ENCODE measurements at regions not wholly inside any gene's neighbourhood (a gene's known extent, or its start where the extent isn't known, plus 50 kb on each side); places are given as distances from the start of the nearest gene placed in this dataset.

GRCh38 chr2:176491172-176491904, 222.1 kb downstream of the MTX2 start:
- DNase-seq: no peak
- Mint-ChIP-seq H3K27me3 (ENCODE audit: unreplicated experiment) (no peaks in the 10 kb centered on the region), H3K9me3 (ENCODE audit: unreplicated experiment) (peaks cover 2% of the 10 kb centered on the region), H3K4me1 (ENCODE audit: low read depth, unreplicated experiment) (peaks cover 12% of the 10 kb centered on the region), H3K27ac (ENCODE audit: unreplicated experiment) (no peak overlapping the region), H3K4me3 (ENCODE audit: unreplicated experiment) (no peak overlapping the region), H3K36me3 (ENCODE audit: unreplicated experiment) (no peaks in the 10 kb centered on the region)
- TF ChIP-seq, protein P1, sequence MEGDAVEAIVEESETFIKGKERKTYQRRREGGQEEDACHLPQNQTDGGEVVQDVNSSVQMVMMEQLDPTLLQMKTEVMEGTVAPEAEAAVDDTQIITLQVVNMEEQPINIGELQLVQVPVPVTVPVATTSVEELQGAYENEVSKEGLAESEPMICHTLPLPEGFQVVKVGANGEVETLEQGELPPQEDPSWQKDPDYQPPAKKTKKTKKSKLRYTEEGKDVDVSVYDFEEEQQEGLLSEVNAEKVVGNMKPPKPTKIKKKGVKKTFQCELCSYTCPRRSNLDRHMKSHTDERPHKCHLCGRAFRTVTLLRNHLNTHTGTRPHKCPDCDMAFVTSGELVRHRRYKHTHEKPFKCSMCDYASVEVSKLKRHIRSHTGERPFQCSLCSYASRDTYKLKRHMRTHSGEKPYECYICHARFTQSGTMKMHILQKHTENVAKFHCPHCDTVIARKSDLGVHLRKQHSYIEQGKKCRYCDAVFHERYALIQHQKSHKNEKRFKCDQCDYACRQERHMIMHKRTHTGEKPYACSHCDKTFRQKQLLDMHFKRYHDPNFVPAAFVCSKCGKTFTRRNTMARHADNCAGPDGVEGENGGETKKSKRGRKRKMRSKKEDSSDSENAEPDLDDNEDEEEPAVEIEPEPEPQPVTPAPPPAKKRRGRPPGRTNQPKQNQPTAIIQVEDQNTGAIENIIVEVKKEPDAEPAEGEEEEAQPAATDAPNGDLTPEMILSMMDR (IDR thresholded peaks at IDR 0.05; ENCODE audit: partially characterized antibody, unreplicated experiment): no peak

DNA sequence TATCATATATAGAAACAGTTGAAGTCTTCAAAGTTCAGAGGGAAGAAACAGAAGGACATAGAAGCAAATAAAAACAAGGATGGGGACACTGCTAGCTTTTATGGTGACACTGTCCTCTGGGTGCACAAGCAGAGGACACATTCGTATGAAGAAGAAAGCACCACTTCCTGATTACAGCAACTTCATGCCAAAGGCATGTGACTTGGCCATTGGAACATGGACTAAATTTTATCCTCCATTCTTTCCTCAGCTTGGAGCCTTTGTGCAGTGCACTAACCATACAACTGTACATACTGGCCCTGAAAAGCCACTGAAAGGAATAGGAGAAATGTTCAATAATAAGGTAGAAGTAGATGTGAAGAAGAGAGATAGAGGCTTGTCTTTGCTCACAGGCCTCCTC, 223.3 kb downstream of the MTX2 start:
- Mint-ChIP-seq H3K4me3 (ENCODE audit: unreplicated experiment) (no peak overlapping the region), H3K36me3 (ENCODE audit: unreplicated experiment) (no peaks in the 10 kb centered on the region), H3K27ac (ENCODE audit: unreplicated experiment) (no peak overlapping the region), H3K27me3 (ENCODE audit: unreplicated experiment) (no peaks in the 10 kb centered on the region), H3K9me3 (ENCODE audit: unreplicated experiment) (peaks cover 2% of the 10 kb centered on the region), H3K4me1 (ENCODE audit: low read depth, unreplicated experiment) (peaks cover 12% of the 10 kb centered on the region)
- TF ChIP-seq, protein P1 (IDR thresholded peaks at IDR 0.05; ENCODE audit: partially characterized antibody, unreplicated experiment): no peak
- DNase-seq: no peak

DNA sequence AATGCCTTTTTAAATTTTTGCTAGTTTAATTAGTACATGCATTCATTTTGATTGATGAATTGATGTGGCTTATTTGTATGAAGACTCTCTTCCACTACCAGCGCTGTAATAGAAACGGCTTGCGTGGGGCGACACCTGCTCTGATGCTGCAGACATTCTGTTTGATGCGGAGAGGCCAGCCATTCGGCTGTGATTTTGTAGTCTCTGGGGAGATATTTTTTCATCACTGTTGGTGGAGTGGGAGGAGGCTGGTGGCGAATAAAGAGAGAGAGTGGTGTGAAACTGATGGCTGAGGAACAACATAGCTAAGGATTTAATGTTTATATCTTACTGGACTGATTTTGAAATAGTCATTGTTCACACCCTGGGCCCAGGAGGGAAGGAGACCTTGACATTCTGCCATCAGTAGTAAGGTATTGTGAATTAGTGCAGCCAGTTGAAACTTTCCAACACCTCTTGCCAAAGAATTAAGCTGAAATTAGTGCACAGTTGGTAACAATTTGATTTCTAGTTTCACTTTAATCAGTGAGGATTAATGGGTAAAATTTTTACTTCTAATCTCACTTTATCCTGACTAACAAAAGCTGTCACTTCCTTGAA, 224.1 kb downstream of the MTX2 start:
- Mint-ChIP-seq H3K9me3 (ENCODE audit: unreplicated experiment) (peaks cover 2% of the 10 kb centered on the region), H3K36me3 (ENCODE audit: unreplicated experiment) (no peaks in the 10 kb centered on the region), H3K4me3 (ENCODE audit: unreplicated experiment) (peak overlapping the region; percentile 8), H3K4me1 (ENCODE audit: low read depth, unreplicated experiment) (peaks cover 12% of the 10 kb centered on the region), H3K27me3 (ENCODE audit: unreplicated experiment) (no peaks in the 10 kb centered on the region), H3K27ac (ENCODE audit: unreplicated experiment) (no peak overlapping the region)
- TF ChIP-seq, protein P1 (IDR thresholded peaks at IDR 0.05; ENCODE audit: partially characterized antibody, unreplicated experiment): no peak
- DNase-seq: no peak

- H3K4me3 Mint-ChIP-seq (ENCODE audit: unreplicated experiment): no peak overlapping the region
- no peak overlapping the region for H3K27ac Mint-ChIP-seq (ENCODE audit: unreplicated experiment)
- peaks cover 12% of the 10 kb centered on the region for H3K4me1 Mint-ChIP-seq (ENCODE audit: low read depth, unreplicated experiment)
- H3K36me3 Mint-ChIP-seq (ENCODE audit: unreplicated experiment): no peaks in the 10 kb centered on the region
- H3K9me3 Mint-ChIP-seq (ENCODE audit: unreplicated experiment): peaks cover 2% of the 10 kb centered on the region
- no peak for DNase-seq
- no peaks in the 10 kb centered on the region for H3K27me3 Mint-ChIP-seq (ENCODE audit: unreplicated experiment)
- TF ChIP-seq, protein P1 (IDR thresholded peaks at IDR 0.05; ENCODE audit: partially characterized antibody, unreplicated experiment): no peak
Measured at GRCh38 chr2:176493909-176494308, 224.7 kb downstream of the MTX2 start.

DNA sequence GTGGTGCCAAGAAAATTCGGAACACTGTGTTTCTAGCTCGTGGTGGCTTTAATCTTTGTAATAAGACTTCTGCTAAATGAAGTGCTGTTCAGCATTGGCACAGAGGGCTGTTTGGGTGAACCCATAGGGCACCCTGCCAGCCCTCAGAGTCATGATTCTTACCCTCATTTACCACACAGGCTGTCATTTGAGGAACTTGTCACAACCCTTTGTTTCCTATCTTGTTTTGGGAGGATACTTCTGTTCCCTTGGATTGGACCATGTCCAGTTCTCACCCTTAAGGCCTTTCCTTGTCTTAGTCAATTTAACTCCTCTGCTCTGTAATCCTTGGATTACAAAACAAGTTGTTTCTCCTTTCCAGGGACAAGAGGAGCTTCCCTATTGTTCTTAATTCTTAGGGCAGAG, 225.7 kb downstream of the MTX2 start:
- no peaks in the 10 kb centered on the region for H3K27me3 Mint-ChIP-seq (ENCODE audit: unreplicated experiment)
- H3K4me1 Mint-ChIP-seq (ENCODE audit: low read depth, unreplicated experiment): peaks cover 12% of the 10 kb centered on the region
- no peak overlapping the region for H3K4me3 Mint-ChIP-seq (ENCODE audit: unreplicated experiment)
- DNase-seq: no peak
- TF ChIP-seq, protein P1 (IDR thresholded peaks at IDR 0.05; ENCODE audit: partially characterized antibody, unreplicated experiment): no peak
- H3K27ac Mint-ChIP-seq (ENCODE audit: unreplicated experiment): no peak overlapping the region
- peaks cover 2% of the 10 kb centered on the region for H3K9me3 Mint-ChIP-seq (ENCODE audit: unreplicated experiment)
- no peaks in the 10 kb centered on the region for H3K36me3 Mint-ChIP-seq (ENCODE audit: unreplicated experiment)
